Neural progenitor cell (in vitro differentiated cells): ENCODE measurements at regions not wholly inside any gene's neighbourhood (a gene's known extent, or its start where the extent isn't known, plus 50 kb on each side); places are given as distances from the start of the nearest gene placed in this dataset.

Source experiments
- EZH2phosphoT487 ChIP-seq: fragments of 200-600 bp; sonication (generic); IDR thresholded peaks from 2 replicates; pipeline ENCODE4 v1.6.1; 2017; ENCODE audit warnings: antibody characterized with exemption
- TF ChIP-seq, protein P1 (sequence below): fragments of 200-600 bp; sonication (generic); IDR thresholded peaks from 2 replicates; pipeline ENCODE4 v1.5.1; 2017; ENCODE audit warnings: antibody characterized with exemption, mild to moderate bottlenecking

DNA sequence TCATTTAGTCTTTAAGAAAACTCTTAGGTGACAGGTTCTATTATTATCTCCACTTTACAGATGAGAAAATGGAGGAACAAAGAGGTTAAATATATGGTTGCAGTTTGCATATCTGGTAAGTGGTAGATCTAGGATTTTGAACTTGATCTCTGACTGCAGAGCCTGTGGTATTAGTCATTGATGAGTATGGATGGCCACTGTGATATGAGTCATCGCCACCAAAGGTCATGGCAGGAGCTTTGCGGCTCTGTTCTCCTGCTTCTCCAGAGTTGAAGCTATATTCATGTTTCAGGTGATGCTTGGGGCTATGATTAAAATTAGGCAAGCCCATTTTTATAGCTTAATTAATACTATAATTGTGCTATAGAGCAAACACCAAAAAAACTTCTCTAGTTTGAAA is 306.2 kb upstream of the DPPA4 start:
- TF ChIP-seq, protein P1, sequence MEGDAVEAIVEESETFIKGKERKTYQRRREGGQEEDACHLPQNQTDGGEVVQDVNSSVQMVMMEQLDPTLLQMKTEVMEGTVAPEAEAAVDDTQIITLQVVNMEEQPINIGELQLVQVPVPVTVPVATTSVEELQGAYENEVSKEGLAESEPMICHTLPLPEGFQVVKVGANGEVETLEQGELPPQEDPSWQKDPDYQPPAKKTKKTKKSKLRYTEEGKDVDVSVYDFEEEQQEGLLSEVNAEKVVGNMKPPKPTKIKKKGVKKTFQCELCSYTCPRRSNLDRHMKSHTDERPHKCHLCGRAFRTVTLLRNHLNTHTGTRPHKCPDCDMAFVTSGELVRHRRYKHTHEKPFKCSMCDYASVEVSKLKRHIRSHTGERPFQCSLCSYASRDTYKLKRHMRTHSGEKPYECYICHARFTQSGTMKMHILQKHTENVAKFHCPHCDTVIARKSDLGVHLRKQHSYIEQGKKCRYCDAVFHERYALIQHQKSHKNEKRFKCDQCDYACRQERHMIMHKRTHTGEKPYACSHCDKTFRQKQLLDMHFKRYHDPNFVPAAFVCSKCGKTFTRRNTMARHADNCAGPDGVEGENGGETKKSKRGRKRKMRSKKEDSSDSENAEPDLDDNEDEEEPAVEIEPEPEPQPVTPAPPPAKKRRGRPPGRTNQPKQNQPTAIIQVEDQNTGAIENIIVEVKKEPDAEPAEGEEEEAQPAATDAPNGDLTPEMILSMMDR: no peak
- TF ChIP-seq EZH2phosphoT487: no peak
